GM12874 (cell line): ENCODE measurements at regions not wholly inside any gene's neighbourhood (a gene's known extent, or its start where the extent isn't known, plus 50 kb on each side); places are given as distances from the start of the nearest gene placed in this dataset.

Source experiments
- CTCF ChIP-seq: IDR thresholded peaks from 2 replicates; pipeline ENCODE4 v1.5.1; 2011; ENCODE audit warnings: low read depth, mild to moderate bottlenecking, control low read depth, low read length, moderate library complexity; ENCODE audit not compliant: insufficient read depth

DNA sequence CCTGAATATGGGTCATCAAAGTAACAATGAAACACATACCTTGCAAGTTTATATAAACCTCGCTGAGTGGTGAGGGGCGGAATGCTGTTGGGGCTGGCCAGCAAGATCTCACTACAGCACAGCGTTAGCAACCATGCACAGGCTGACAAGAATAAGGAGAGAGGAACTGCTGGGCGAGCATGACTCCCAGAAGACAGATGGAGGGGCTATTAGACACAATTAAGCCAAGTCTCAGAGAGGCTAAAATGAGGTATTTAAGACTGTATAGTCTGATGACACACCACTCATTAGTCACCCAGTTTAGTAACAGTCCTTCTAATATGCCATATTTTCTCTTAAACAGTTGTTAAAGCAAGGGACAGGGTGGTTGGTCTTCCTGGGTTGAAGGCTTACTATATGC lies 340.2 kb upstream of the NR5A2 start:
- no peak for TF ChIP-seq CTCF

- TF ChIP-seq CTCF: no peak
Observed at GRCh38 chr1:199688133-199688676, 339.3 kb upstream of the NR5A2 start.

DNA sequence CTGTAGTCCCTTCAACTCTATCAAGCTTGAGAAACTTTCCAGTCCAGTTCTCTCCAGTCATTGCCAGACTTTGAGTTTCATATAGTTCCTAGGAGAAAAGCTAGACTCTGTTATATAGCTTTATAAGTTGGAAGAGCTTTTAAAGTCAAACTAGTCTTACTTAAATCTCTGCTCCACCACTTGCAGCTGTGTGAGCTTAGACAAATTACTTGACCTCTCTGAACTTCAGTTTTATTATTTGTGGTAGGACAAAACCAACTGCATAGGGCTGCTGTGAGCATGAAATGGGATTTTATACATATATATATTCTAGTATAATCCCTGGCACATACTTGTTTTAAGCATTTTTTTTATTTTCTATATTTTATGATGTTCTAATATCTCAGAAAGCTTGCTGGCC lies 338.7 kb upstream of the NR5A2 start:
- no peak for TF ChIP-seq CTCF

- no peak for TF ChIP-seq CTCF
Observed at GRCh38 chr1:199690496-199690895, 337.0 kb upstream of the NR5A2 start.

DNA sequence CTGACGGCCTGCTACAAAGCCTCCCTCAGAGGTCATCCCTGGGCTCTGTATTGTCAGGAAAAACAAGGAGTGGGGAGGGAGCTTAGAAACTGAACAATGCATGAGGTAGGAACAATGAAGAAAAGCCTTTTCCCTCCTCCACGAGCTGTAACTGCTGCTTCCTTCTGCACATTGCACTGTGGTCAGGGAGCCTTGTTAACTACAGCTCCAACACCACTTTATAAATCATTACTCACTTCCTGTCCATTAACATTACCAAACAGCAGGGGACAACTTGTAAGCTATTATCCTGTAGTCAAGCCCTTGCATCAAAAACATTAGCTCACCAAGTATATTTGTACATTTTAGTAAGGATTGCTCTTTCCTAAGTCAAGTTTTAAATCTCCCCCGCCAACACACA lies 336.0 kb upstream of the NR5A2 start:
- TF ChIP-seq CTCF: no peak

GRCh38 chr1:199693724-199694123 lies 333.8 kb upstream of the NR5A2 start:
- TF ChIP-seq CTCF: no peak

DNA sequence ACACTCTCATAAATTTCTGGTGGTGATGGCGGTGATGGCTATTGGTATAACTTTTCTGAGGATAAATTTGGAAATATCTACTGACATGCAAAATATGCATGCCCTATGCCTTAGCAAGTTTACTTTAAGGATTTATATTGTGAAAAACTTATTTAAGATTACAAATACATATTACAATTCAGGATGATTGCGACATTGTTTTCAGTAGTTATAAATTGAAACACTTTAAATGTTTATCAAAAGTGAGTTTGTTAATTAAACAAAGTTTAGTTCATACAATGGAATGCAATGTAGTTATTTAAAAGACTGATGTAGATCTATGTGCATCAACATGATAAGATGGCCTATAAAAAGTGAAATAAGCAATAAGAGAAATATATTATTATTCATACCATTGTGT lies 331.3 kb upstream of the NR5A2 start:
- no peak for TF ChIP-seq CTCF
